ENCODE measurements at regions not wholly inside any gene's neighbourhood (a gene's known extent, or its start where the extent isn't known, plus 50 kb on each side); places are given as distances from the start of the nearest gene placed in this dataset.

DNA sequence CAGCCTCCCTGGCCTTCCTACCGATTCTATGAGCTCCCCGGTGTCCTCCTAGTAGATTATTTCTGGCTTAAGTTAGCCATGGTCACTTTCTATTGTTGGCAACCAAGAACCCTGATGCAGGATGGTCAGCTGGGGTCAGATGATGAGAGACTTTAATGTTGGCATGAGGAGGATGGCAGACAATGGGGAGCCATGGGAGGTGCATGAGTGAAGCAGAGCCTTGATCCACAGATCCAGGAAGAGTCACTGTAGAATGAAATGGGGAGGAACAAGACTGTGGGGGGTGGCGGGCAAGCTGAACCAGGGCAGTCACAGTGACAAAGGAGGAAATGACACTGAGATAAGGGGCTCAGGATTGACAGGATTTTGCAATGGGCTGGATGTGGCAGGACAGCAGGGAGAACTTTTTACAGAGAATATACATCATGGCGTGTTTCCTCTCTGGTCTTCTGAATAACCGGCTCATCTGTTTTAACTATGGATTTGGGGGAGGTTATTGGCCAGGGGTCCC, 60.9 kb downstream of the RPLP1 start:
- TF ChIP-seq, protein P1, sequence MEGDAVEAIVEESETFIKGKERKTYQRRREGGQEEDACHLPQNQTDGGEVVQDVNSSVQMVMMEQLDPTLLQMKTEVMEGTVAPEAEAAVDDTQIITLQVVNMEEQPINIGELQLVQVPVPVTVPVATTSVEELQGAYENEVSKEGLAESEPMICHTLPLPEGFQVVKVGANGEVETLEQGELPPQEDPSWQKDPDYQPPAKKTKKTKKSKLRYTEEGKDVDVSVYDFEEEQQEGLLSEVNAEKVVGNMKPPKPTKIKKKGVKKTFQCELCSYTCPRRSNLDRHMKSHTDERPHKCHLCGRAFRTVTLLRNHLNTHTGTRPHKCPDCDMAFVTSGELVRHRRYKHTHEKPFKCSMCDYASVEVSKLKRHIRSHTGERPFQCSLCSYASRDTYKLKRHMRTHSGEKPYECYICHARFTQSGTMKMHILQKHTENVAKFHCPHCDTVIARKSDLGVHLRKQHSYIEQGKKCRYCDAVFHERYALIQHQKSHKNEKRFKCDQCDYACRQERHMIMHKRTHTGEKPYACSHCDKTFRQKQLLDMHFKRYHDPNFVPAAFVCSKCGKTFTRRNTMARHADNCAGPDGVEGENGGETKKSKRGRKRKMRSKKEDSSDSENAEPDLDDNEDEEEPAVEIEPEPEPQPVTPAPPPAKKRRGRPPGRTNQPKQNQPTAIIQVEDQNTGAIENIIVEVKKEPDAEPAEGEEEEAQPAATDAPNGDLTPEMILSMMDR (IDR thresholded peaks at IDR 0.05; ENCODE audit: insufficient read depth, low read depth, low read length), result no peak

DNA sequence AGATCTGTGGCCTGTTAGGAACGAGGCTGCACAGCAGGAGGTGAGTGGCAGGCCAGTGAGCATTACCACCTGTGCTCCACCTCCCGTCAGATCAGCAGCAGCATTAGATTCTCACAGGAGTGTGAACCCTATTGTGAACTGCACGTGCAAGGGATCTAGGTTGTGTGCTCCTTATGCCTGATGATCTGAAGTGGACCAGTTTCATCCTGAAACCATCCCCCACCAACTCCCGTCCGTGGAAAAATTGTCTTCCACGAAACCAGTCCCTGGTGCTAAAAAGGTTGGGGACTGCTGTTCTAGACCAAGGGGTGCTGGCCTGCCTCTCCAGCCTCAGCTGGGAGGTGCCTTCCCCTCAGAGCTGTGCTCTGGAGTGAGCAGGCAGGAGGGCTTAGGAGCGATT, 61.4 kb downstream of the RPLP1 start:
- TF ChIP-seq, protein P1 (IDR thresholded peaks at IDR 0.05; ENCODE audit: insufficient read depth, low read depth, low read length), result no peak

More for the DNA sequence above, 60.9 kb downstream of the RPLP1 start:
- H3K4me3 ChIP-seq (ENCODE audit: low read depth, low read length), result no peak overlapping the region
- DNase-seq (ENCODE audit: low read depth), result no peak

DNA sequence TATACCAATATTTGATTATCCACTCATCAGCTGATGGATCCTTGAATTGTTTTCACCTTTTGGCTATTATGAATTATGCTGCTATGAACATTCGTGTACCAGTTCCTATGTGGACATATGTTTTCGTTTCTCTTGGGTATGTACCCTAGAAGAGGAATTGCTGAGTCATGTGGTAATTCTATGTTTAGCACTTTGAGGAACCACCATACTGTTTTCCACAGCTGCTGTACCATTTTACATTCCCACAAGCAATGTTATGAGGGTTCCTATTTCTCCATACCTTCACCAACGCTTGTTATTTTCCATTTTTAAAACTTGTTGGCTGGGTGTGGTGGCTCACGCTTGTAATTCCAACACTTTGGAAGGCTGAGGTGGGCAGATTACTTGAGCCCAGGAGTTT, 62.9 kb downstream of the RPLP1 start:
- no peak for DNase-seq (ENCODE audit: low read depth)
- no peak overlapping the region for H3K4me3 ChIP-seq (ENCODE audit: low read depth, low read length)
- TF ChIP-seq, protein P1 (IDR thresholded peaks at IDR 0.05; ENCODE audit: insufficient read depth, low read depth, low read length), result no peak

More for the DNA sequence above, 61.4 kb downstream of the RPLP1 start:
- H3K4me3 ChIP-seq (ENCODE audit: low read depth, low read length), result no peak overlapping the region
- DNase-seq (ENCODE audit: low read depth), result no peak

DNA sequence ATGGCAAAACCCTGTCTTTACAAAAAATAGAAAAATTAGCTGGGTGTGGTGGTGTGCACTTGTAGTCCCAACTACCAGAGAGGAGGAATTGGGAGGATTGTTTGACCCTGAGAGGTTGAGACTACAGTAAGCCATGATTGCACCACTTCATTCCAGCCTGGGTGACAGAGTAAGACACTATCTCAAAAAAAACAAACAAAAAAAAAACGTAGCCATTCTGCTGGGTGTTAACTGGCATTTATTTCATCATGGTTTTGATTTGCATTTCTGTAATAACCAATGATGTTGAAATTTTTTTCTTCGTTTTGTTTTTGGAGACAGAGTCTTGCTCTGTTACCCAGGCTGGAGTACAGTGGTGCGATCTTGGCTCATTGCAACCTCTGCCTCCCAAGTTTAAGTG, 63.3 kb downstream of the RPLP1 start:
- TF ChIP-seq, protein P1 (IDR thresholded peaks at IDR 0.05; ENCODE audit: insufficient read depth, low read depth, low read length), result no peak
- DNase-seq (ENCODE audit: low read depth), result no peak
- no peak overlapping the region for H3K4me3 ChIP-seq (ENCODE audit: low read depth, low read length)

DNA sequence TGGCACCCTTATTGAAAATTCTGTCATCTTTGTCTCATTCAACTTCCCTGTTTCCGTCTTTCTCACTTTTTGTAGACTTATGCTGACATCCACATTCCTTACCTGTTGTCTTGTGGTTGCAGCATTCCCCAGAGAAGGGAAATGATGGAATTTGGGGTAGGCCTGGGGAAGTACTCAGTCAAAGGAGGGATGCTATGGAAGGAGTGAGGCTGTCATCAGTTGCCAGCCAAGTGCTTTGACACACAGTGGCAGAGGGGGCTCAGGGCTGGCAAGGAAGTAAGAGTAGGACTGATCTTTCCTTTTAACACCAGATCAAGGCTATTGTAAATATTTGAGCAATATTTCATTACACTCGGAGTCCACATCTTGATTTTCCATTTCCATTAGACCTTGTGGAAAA, 64.4 kb downstream of the RPLP1 start:
- TF ChIP-seq, protein P1 (IDR thresholded peaks at IDR 0.05; ENCODE audit: insufficient read depth, low read depth, low read length), result no peak
- no peak for DNase-seq (ENCODE audit: low read depth)
- H3K4me3 ChIP-seq (ENCODE audit: low read depth, low read length), result no peak overlapping the region

DNA sequence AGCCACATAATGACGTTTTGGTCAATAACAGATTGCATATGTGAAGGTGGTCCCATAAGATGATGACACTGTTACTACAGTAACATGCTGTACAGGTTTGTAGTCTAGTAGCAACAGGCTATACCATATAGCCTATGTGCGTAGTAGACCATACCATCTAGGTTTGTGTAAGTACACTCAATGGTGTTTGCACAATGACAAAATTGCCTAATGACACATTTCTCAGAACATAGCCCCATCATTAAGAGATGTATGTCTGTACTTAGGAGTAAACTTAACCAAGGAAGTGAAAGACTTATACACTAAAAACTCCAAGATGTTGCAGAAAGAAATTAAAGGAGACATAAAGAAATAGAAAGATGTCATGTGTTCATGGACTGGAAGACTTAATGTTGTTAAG, 66.2 kb downstream of the RPLP1 start:
- no peak for DNase-seq (ENCODE audit: low read depth)
- no peak overlapping the region for H3K4me3 ChIP-seq (ENCODE audit: low read depth, low read length)
- TF ChIP-seq, protein P1 (IDR thresholded peaks at IDR 0.05; ENCODE audit: insufficient read depth, low read depth, low read length), result no peak

DNA sequence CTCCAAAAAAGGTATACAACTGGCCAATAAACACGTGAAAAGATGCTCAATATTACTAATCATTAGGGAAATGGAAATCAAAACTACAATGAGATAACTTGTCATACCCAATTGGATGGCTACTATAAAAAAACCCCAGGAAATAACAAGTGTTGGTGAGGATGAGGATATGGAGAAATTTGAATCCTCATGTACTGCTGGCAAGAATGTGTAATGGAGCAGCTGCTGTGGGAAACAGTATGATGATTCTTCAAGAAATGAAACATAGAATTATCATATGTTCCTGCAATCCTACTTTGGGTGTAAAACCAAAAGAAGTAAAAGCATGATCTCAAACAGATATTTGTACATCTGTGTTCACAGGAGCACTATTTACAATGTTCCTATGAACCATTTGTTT, 67.4 kb downstream of the RPLP1 start:
- DNase-seq (ENCODE audit: low read depth), result no peak
- H3K4me3 ChIP-seq (ENCODE audit: low read depth, low read length), result no peak overlapping the region
- TF ChIP-seq, protein P1 (IDR thresholded peaks at IDR 0.05; ENCODE audit: insufficient read depth, low read depth, low read length), result no peak

Data from fibroblast of villous mesenchyme (primary cell).